Activated gamma-delta T cell treated with Interleukin-2 at 50 U/mL for 16 hours (primary cell): ENCODE measurements at regions not wholly inside any gene's neighbourhood (a gene's known extent, or its start where the extent isn't known, plus 50 kb on each side); places are given as distances from the start of the nearest gene placed in this dataset.

ENCODE experiments used
- DNase-seq: peaks from one replicate; pipeline ENCODE4 v3.0.0-alpha.2; 2020

DNA sequence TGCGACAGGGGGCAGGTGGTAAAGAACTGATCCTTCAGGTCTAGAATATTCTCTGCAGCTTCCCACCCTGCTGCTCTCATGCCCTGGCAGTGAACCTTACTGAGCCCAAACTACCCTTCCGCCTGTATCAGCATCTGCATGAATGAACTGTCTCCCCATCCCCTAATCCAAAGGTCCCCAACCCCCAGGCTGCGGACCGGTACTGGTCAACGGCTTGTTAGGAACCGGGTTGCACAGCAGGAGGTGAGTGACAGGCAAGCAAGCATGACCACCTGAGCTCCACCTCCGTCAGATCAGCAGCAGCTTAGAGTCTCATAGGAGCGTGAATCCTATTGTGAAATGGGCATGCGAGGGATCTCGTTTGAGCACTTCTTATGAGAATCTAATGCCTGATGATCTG, 58.2 kb upstream of the LMO1 start:
- no peak for DNase-seq

DNA sequence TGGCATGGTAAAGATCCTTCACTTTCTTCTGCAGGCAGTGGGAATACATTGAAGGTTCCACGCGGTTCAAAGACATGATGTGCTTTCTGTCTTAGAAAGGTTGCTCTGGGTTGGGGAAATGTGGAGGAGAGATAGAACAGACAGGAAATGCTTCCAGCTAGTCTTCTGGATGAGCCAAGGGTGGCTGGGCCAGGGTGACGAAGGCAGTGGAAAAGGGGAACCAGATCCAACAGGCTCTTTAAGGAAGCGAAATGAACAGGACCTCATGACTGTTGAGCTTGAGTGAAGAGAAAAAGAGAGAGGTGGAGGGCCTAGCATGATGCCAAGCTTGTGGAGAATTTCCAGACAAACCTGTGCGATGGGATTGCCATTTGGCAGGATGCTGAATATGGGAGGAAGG, 56.4 kb upstream of the LMO1 start:
- no peak for DNase-seq

DNA sequence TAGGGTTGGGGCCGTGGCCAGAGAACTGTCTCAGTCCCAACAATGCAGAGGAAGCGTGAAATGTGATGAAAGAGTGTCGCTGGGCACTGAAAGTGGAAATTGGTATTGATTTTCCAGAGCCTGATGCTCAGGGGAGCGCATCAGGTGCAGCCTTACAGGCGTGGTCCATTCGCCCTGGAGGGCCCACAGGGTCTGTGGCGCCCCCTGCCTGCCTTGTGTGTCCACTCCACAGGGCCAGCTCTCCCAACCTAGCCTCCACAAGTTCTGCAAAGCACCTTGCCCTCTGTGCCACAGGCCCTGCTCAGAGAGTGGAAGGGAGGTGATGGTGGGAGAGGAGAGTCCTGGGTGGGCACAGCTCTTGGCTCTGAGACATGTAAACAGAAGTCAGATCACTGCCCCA, 54.9 kb upstream of the LMO1 start:
- no peak for DNase-seq

- DNase-seq, result no peak
Observed at GRCh38 chr11:8317159-8317558, 53.5 kb upstream of the LMO1 start.

- DNase-seq, result no peak
Observed at GRCh38 chr11:8315954-8316353, 52.3 kb upstream of the LMO1 start.

- no peak for DNase-seq
Observed at GRCh38 chr11:8315463-8315862, 51.8 kb upstream of the LMO1 start.

DNA sequence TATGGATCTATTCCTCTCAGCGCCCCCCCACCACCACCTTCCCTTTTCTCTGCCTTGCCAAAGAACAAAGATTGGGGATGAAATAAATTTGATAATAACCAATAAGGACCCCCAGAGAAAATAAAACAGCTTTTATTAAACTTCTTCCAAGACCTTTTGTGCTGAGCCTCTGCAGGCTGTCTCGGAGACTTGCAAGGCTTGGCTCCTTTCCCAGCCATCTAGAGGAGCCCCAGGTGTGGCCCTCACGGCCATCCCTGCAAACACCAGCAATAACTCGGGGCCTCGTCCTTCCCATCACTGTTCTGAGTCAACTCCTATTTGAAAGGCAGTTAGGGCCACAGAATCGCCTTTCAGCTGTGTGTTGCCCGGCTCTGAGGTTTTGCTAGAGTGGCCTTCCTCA, 51.2 kb upstream of the LMO1 start:
- DNase-seq, result no peak

- DNase-seq, result no peak
Observed at GRCh38 chr11:8313504-8314090, 49.9 kb upstream of the LMO1 start.
